OCI-LY7 (cell line): ENCODE measurements at regions not wholly inside any gene's neighbourhood (a gene's known extent, or its start where the extent isn't known, plus 50 kb on each side); places are given as distances from the start of the nearest gene placed in this dataset.

Experiments used
- BruUV-seq: library from RNA; stranded (reverse); fragments of 400-500 nt; replicated peaks from 2 replicates; lab custom pipeline; 2021; lab: Mats Ljungman, UMichigan
- CTCF ChIA-PET: fragments of 300-600 bp; sonication (Branson Sonifier 250); formaldehyde crosslinking; loops from one replicate; lab custom pipeline; 2022; ENCODE audit warnings: antibody characterized with exemption; ENCODE audit not compliant: unreplicated experiment; lab: Charles Lee
- POLR2A ChIA-PET: fragments of 300-600 bp; sonication (Branson Sonifier 250); formaldehyde crosslinking; loops from one replicate; lab custom pipeline; 2022; ENCODE audit warnings: antibody characterized with exemption; lab: Charles Lee
- DNase-seq: peaks from one replicate; pipeline ENCODE4 v3.0.0-alpha.2; 2015; ENCODE audit warnings: low spot score
- H2AFZ ChIP-seq: fragments of 200-600 bp; sonication (generic), shearing (Covaris generic); 2 replicates; pipeline ENCODE4 v1.6.1; 2014; ENCODE audit warnings: mild to moderate bottlenecking, antibody characterized with exemption, low read length, moderate library complexity
- H3K27ac ChIP-seq: fragments of 200-600 bp; sonication (generic); 2 replicates; pipeline ENCODE4 v1.5.1; 2014; ENCODE audit warnings: mixed run types, low read depth, mild to moderate bottlenecking, moderate library complexity, low read length, inconsistent platforms; ENCODE audit not compliant: poor library complexity, severe bottlenecking
- H3K36me3 ChIP-seq: fragments of 200-600 bp; sonication (generic); 2 replicates; pipeline ENCODE4 v1.6.1; 2014; ENCODE audit warnings: mild to moderate bottlenecking, antibody characterized with exemption, low read length, moderate library complexity, mixed read lengths; ENCODE audit not compliant: insufficient read depth
- H3K4me1 ChIP-seq: fragments of 200-600 bp; sonication (generic); 2 replicates; pipeline ENCODE4 v1.5.1; 2014; ENCODE audit warnings: mild to moderate bottlenecking, low read length; ENCODE audit not compliant: insufficient read depth, poor library complexity, severe bottlenecking
- H3K4me2 ChIP-seq: fragments of 200-600 bp; sonication (generic); 2 replicates; pipeline ENCODE4 v1.6.1; 2014; ENCODE audit warnings: mild to moderate bottlenecking, low read length
- H3K4me3 ChIP-seq: fragments of 200-600 bp; sonication (generic); 2 replicates; pipeline ENCODE4 v1.5.1; 2014; ENCODE audit warnings: mild to moderate bottlenecking, low read depth, low read length; ENCODE audit not compliant: poor library complexity, severe bottlenecking
- H3K79me2 ChIP-seq: fragments of 200-600 bp; sonication (generic); 2 replicates; pipeline ENCODE4 v1.6.1; 2016; ENCODE audit warnings: low read depth, mild to moderate bottlenecking, low read length, moderate library complexity, mixed read lengths; ENCODE audit not compliant: insufficient read depth
- H3K9me2 ChIP-seq: fragments of 200-600 bp; sonication (generic); 2 replicates; pipeline ENCODE4 v1.6.1; 2016; ENCODE audit warnings: mild to moderate bottlenecking, low read length, mixed read lengths; ENCODE audit not compliant: insufficient read depth
- H3K9me3 ChIP-seq: fragments of 200-600 bp; sonication (generic); 2 replicates; pipeline ENCODE4 v1.6.1; 2014; ENCODE audit warnings: mild to moderate bottlenecking, mixed run types, low read length, mixed read lengths
- H4K20me1 ChIP-seq: fragments of 200-600 bp; sonication (generic); 2 replicates; pipeline ENCODE4 v1.6.1; 2014; ENCODE audit warnings: mild to moderate bottlenecking, antibody characterized with exemption, low read length, moderate library complexity, mixed read lengths; ENCODE audit not compliant: insufficient read depth
- EZH2phosphoT487 ChIP-seq: fragments of 200-600 bp; sonication (generic); IDR thresholded peaks from 2 replicates; pipeline ENCODE4 v1.6.1; 2018; ENCODE audit warnings: low read depth, borderline replicate concordance, mild to moderate bottlenecking, mixed run types, antibody characterized with exemption, low read length, moderate library complexity, mixed read lengths
- intact Hi-C: fragments of 100-400 bp; cut with micrococcal nuclease; formaldehyde crosslinking; loops from one replicate; pipeline ENCODE4 v1.10.0; 2022; ENCODE audit not compliant: unreplicated experiment
- TF ChIP-seq, protein P1 (sequence below): fragments of 200-600 bp; sonication (generic); conservative IDR thresholded peaks from 2 replicates; pipeline ENCODE4 v1.5.1; 2014; ENCODE audit warnings: mild to moderate bottlenecking, antibody characterized with exemption, low read length, moderate library complexity, mixed read lengths

DNA sequence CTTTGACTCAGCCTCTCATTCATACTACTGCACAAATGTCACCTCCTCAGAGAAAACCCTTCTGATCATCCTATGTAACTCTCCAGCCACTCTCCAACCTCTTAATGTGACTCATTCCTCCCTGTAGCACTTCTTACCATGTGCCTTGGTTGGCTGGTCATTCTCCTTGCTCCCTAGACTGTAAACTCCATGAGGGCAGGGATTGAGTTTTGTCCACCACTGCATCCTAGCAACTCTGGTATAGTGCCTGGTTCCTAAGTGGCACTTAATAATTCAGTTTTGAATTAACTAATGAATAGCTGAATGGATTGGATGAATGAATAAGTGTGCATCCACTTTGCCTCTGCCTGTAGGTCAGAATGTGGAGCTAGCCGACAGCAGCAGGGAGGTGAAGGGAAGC lies 202.5 kb upstream of the HES1 start:
- Histone ChIP-seq H3K4me1 (no peaks in the 10 kb centered on the region), H3K4me2 (no peak overlapping the region), H3K9me2 (no peaks in the 10 kb centered on the region), H3K27ac (no peak overlapping the region), H3K36me3 (no peaks in the 10 kb centered on the region), H3K4me3 (no peak overlapping the region), H3K9me3 (no peaks in the 10 kb centered on the region), H2AFZ (no peak overlapping the region), H3K79me2 (no peaks in the 10 kb centered on the region), H4K20me1 (no peaks in the 10 kb centered on the region)
- intact Hi-C loops, result no loop called here
- POLR2A ChIA-PET, result interaction anchor here (0.6 to 1.2 kb wide), 3 partner anchors 16 to 317 kb away, joined by 3 to 11 read pairs (median 4); no protein-coding TSS in a partner anchor
- DNase-seq, result no peak
- BruUV-seq, result no TSS peak
- CTCF ChIA-PET, result no interaction called here
- no peak for TF ChIP-seq EZH2phosphoT487
- TF ChIP-seq, protein P1, sequence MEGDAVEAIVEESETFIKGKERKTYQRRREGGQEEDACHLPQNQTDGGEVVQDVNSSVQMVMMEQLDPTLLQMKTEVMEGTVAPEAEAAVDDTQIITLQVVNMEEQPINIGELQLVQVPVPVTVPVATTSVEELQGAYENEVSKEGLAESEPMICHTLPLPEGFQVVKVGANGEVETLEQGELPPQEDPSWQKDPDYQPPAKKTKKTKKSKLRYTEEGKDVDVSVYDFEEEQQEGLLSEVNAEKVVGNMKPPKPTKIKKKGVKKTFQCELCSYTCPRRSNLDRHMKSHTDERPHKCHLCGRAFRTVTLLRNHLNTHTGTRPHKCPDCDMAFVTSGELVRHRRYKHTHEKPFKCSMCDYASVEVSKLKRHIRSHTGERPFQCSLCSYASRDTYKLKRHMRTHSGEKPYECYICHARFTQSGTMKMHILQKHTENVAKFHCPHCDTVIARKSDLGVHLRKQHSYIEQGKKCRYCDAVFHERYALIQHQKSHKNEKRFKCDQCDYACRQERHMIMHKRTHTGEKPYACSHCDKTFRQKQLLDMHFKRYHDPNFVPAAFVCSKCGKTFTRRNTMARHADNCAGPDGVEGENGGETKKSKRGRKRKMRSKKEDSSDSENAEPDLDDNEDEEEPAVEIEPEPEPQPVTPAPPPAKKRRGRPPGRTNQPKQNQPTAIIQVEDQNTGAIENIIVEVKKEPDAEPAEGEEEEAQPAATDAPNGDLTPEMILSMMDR, result no peak

GRCh38 chr3:193935916-193936315 lies 200.0 kb upstream of the HES1 start:
- DNase-seq, result no peak
- ChIA-PET POLR2A (no interaction called here), CTCF (no interaction called here)
- H3K27ac ChIP-seq, result no peak overlapping the region
- no peaks in the 10 kb centered on the region for H3K9me2 ChIP-seq
- H3K4me1 ChIP-seq, result no peaks in the 10 kb centered on the region
- TF ChIP-seq EZH2phosphoT487, result no peak
- TF ChIP-seq, protein P1, result no peak
- no peaks in the 10 kb centered on the region for H3K79me2 ChIP-seq
- no peak overlapping the region for H3K4me2 ChIP-seq
- BruUV-seq, result no TSS peak
- H3K9me3 ChIP-seq, result no peaks in the 10 kb centered on the region
- H3K4me3 ChIP-seq, result no peak overlapping the region
- H2AFZ ChIP-seq, result no peak overlapping the region
- no peaks in the 10 kb centered on the region for H4K20me1 ChIP-seq
- intact Hi-C loops, result no loop called here
- no peaks in the 10 kb centered on the region for H3K36me3 ChIP-seq

GRCh38 chr3:193938613-193939012 lies 197.3 kb upstream of the HES1 start:
- ChIA-PET POLR2A (interaction anchor here (0.6 kb wide), 1 partner anchor 1502 kb away, joined by 4 read pairs; no protein-coding TSS in a partner anchor), CTCF (interaction anchor here (1.0 kb wide), 1 partner anchor 101 kb away, joined by 5 read pairs; no protein-coding TSS in a partner anchor)
- Histone ChIP-seq H3K79me2 (no peaks in the 10 kb centered on the region), H3K27ac (no peak overlapping the region), H3K4me1 (no peaks in the 10 kb centered on the region), H3K36me3 (no peaks in the 10 kb centered on the region), H3K4me3 (no peak overlapping the region), H3K9me2 (no peaks in the 10 kb centered on the region), H2AFZ (no peak overlapping the region), H3K9me3 (no peaks in the 10 kb centered on the region), H3K4me2 (no peak overlapping the region), H4K20me1 (no peaks in the 10 kb centered on the region)
- intact Hi-C loops, result no loop called here
- BruUV-seq, result no TSS peak
- TF ChIP-seq, protein P1, result no peak
- no peak for TF ChIP-seq EZH2phosphoT487
- no peak for DNase-seq
